GM18502 (cell line): ENCODE measurements at regions not wholly inside any gene's neighbourhood (a gene's known extent, or its start where the extent isn't known, plus 50 kb on each side); places are given as distances from the start of the nearest gene placed in this dataset.

ENCODE experiments used
- ATAC-seq: cut with Tn5 transposase; IDR thresholded peaks from one replicate; pipeline ENCODE4 v1.9.1; 2021; ENCODE audit warnings: mild to moderate bottlenecking; ENCODE audit not compliant: unreplicated experiment, poor library complexity

- no peak for ATAC-seq
These were observed 589.8 kb downstream of the HS3ST4 start for GRCh38 chr16:26281381-26282110.

- ATAC-seq: no peak
These were observed 604.0 kb downstream of the HS3ST4 start for GRCh38 chr16:26295625-26296304.

- ATAC-seq: no peak
These were observed 609.8 kb downstream of the HS3ST4 start for GRCh38 chr16:26301516-26301915.

- no peak for ATAC-seq
These were observed 625.1 kb downstream of the HS3ST4 start for GRCh38 chr16:26316683-26317464.

- no peak for ATAC-seq
These were observed 626.1 kb downstream of the HS3ST4 start for GRCh38 chr16:26317885-26318284.

GRCh38 chr16:26330654-26331053 lies 638.9 kb downstream of the HS3ST4 start:
- ATAC-seq: no peak

GRCh38 chr16:26334218-26335111 lies 642.7 kb downstream of the HS3ST4 start:
- ATAC-seq: no peak

GRCh38 chr16:26335236-26335853 lies 643.6 kb downstream of the HS3ST4 start:
- no peak for ATAC-seq

GRCh38 chr16:26342621-26343020 lies 650.9 kb downstream of the HS3ST4 start:
- no peak for ATAC-seq

GRCh38 chr16:26344240-26344776 lies 652.5 kb downstream of the HS3ST4 start:
- no peak for ATAC-seq

GRCh38 chr16:26344976-26345375 lies 653.2 kb downstream of the HS3ST4 start:
- no peak for ATAC-seq

- no peak for ATAC-seq
These were observed 654.2 kb downstream of the HS3ST4 start for GRCh38 chr16:26345966-26346365.

GRCh38 chr16:26348095-26348494 lies 656.3 kb downstream of the HS3ST4 start:
- ATAC-seq: no peak

GRCh38 chr16:26360867-26361266 lies 669.1 kb downstream of the HS3ST4 start:
- no peak for ATAC-seq

- no peak for ATAC-seq
These were observed 671.8 kb downstream of the HS3ST4 start for GRCh38 chr16:26363581-26363980.

- no peak for ATAC-seq
These were observed 673.6 kb downstream of the HS3ST4 start for GRCh38 chr16:26365161-26365940.

GRCh38 chr16:26371349-26371869 lies 679.6 kb downstream of the HS3ST4 start:
- no peak for ATAC-seq

- no peak for ATAC-seq
These were observed 682.6 kb downstream of the HS3ST4 start for GRCh38 chr16:26374279-26374925.
